ENCODE measurements at regions not wholly inside any gene's neighbourhood (a gene's known extent, or its start where the extent isn't known, plus 50 kb on each side); places are given as distances from the start of the nearest gene placed in this dataset.
A peak's percentile ranks its signal among the peaks of the same experiment; 100 is the strongest.
"Not testable (repeated sequence)": the region's sequence is repeated elsewhere in the genome, so short reads cannot be mapped to it uniquely, and the experiment has no call there.

DNA sequence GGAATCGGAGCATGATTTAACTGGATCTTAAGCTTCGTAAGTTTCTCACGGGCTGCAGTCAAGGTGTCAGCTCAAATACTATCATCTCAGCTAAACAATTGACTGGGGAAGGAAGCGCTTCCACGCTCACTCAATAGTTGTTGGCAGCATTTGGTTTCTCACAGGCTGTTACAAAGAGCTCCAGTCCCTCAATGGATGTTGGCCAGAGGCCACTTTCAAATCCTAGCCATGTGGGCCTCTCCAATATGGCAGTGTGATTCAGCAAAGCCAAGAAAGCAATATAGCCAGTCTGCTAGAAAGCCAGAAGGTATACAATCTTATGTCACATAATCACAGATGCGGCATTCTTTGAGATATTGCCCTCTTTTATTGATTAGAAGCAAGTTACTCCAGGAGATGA is 98.3 kb upstream of the PHACTR1 start:
- DNase-seq (ENCODE audit: low read depth) = no peak

DNA sequence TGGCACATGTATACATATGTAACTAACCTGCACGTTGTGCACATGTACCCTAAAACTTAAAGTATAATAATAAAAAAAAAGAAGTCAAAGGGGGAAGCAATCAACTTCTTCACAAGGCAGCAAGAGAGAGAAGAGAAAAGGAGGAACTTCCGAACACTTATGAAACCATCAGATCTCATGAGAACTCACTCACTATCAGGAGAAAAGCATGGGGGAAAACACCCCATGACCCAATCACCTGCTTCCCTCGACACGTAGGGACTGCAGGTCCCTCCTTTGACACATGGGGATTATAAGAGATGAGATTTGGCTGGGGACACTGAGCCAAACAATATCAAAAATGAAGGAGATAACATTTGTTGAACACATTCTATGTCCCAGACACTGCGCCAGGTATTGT is 94.8 kb upstream of the PHACTR1 start:
- DNase-seq (ENCODE audit: low read depth) = no peak

DNA sequence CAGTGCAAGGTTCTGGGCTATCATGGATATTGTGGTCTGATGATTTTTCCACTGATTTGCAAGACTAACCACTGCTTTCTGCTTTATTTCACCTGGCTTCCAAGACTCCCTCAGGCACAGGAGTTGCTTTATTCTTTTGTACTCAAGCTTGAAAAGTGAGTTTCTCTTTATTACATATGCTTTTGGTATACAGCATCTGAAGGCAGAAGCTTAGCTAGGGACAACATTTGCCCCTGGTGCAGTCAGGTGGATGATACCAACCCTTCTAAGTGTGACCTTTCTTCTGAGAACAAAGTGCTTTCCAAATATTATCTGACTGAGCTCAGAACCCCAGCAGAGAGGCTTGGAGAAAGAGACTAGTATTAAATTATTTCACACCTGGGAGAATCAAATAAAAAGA is 94.0 kb upstream of the PHACTR1 start:
- no peak for DNase-seq (ENCODE audit: low read depth)

DNA sequence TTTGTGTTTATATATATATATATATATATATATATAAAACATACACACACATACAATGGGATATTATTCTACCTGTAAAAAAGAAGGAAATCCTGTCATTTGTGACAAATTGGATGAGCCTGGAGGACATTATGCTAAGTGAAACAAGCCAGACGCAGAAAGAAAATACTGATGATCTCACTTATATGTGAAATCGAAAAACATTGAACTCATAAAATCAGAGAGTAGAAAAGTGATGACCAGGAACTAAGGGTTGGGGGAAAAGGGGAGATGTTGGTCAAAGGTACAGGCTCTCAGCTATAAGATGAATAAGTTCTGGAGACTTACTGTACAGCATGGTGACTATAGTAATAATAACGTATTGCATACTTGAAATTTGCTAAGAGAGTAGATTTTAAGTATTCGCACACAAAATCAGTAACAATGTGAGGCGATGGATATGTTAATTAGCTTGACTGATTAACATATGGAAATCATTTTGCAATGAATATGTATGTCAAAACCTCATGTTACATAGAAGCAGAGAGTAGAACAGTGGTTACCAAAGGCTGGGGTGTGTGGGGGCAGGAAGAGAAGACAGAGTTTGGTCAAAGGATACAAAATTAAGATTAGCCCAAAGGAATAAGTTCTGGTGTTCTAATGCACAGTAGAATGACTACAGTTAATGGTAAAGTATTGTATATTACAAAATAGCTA is 92.3 kb upstream of the PHACTR1 start:
- DNase-seq (ENCODE audit: low read depth) = no peak

DNA sequence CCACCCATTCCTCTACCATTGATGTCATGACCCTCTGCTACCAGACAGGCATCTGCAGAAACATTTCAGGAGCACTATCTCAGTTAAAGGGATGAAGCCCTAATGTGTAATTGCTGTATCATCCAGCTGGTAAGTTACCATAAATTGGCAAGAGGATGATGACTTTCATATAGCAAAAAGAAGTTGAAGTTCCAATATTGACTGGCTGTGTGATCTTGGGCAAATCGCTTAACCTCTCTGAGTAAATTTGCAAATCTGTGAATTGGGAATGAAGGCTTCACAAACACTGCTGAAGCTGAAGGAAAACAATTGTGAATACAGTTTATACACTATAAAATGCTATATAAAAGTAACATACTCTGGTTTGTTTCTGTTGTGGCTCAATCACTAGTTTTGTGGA is 89.5 kb upstream of the PHACTR1 start:
- no peak for DNase-seq (ENCODE audit: low read depth)

DNA sequence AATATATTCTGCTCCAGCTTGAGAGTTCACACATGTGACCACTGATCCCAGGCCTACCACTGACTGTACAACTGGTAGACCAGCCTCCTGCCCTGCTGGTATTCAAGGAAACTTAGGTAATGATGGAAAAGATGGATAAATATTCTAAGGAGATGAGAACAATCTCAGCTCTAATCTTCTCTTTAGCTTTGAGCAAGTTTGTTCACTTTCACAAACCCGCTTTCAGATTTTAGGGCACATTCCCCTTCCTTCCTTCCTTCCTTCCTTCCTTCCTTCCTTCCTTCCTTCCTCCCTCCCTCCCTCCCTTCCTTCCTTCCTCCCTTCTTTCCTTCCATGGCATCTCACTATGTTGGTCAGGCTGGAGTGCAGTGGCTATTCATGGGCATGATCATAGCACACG is 88.2 kb upstream of the PHACTR1 start:
- DNase-seq (ENCODE audit: low read depth) = no peak

DNA sequence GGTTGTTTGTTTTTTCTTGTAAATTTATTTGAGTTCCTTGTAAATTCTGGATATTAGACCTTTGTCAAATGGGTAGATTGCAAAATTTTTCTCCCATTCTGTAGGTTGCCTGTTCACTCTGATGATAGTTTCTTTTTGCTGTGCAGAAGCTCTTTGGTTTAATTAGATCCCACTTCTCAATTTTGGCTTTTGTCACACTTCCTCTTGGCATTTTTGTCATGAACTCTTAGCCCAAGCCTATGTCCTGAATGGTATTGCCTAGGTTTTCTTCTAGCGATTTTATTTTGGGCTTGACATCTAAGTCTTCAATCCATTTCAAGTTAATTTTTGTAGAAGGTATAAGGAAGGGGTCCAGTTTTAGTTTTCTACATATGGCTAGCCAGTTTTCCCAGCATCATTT is 82.8 kb upstream of the PHACTR1 start:
- not testable (repeated sequence) for DNase-seq (ENCODE audit: low read depth)

DNA sequence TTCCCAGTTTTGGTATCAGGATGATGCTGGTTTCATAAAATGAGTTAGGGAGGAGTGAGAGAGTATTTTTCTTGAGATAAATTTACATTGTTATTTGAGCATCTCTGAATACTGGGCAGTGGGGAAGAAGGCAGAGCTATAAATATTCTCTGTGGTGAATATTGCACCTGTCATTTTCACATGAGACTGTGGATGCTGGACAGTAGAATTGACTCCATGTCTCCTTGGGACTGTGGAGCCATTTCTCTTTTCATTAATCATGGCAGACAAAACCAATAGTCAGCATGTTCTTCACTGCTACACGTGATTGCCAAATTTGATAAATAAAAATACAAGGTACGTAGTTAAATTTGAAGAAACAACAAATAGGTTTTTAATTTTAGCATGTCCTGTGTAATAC is 81.2 kb upstream of the PHACTR1 start:
- DNase-seq (ENCODE audit: low read depth) = no peak

DNA sequence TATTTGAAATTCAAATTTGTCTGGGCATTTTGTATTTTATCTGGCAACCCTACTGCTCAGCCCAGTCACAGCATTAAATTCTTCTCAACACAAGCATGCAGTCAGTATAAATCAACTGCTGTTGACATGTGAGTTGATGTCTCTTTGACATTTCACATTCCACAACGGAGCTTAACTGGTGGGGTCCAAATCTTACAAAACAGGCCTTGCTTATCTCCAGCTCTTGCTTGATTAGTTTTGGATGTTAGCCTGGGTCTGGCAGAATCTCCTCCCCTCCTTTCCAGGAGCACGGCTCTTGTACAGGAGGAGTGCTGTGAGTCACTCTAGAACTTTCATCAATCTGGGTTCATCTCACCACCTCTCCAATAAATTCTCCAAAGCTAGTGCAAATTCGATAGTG is 80.8 kb upstream of the PHACTR1 start:
- no peak for DNase-seq (ENCODE audit: low read depth)

DNA sequence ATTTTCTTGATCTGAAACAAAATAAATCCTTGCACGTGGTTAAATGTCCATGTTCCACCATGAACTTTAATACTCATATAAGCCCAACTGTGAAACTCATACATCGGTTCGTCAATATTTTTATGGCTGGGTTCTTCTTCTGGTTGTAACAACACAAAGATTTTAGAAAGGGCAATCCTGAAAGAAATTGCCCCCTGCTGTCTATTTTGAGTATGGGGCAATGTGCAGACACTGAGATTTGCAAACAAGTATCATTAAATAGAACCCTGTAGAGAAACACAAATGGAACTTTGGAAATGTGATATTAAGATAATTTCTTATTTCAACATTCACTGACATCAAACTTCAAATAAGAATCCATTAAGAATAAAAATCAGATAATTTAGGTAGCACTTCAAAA is 80.2 kb upstream of the PHACTR1 start:
- no peak for DNase-seq (ENCODE audit: low read depth)

DNA sequence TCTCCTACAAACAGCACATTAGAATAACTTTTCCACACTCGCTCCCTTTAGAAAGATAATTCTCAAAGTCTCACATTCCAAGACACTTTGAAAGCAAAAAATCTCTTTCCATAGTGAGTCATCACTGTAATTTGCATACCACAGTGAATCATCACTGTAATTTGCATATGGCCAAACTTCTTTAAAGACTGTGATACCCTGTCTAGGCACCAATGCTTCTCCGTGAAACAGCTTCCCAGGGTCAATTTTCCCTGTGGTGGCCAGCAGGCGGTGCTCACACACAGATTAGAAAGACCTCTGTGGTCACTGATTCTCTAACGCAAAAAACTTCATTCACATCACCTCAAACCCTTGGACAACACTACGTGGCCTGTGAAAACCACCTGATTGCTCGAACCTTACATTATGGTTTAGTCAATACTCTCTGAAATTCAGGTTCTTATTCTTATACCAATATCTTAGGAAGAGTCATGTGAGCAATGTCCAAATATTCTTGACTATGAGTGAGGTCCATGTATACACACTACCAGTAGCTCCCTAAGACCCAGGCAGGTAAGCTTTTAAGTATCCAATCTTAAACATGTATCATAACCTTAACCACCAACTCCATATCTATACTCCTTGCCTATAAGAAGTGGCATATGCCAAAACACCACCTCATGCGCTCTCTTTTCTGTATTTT is 78.5 kb upstream of the PHACTR1 start:
- peak; percentile 64 for DNase-seq (ENCODE audit: low read depth)

DNA sequence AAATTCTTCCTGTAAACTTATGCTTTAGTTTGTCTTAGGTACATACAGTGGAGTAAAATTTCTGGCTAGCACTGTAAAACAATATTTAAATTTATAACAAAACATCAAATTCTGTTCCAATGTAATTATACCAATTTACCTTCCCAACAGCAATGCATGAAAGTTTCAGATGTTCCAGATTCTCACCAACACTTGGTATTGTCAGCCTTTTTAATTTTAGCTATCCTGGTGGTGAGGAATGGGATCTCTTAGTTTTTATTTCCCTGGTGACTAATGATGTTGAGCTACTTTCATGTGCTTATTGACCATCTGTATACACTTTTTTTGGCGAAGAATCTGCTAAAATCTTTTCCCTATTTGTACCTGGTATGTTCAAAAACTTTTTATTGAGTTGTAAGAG is 76.1 kb upstream of the PHACTR1 start:
- DNase-seq (ENCODE audit: low read depth) = no peak

DNA sequence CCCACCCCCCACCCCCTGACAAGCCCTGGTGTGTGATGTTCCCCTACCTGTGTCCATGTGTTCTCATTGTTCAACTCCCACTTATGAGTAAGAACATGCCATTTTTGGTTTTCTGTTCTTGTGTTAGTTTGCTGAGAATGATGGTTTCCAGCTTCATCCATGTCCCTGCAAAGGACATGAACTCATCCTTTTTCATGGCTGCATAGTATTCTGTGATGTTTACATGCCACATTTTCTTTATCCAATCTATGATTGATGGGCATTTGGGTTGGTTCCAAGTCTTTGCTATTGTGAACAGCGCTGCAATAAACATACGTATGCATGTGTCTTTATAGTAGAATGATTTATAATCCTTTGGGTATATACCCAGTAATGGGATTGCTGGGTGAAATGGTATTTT is 74.8 kb upstream of the PHACTR1 start:
- not testable (repeated sequence) for DNase-seq (ENCODE audit: low read depth)

DNA sequence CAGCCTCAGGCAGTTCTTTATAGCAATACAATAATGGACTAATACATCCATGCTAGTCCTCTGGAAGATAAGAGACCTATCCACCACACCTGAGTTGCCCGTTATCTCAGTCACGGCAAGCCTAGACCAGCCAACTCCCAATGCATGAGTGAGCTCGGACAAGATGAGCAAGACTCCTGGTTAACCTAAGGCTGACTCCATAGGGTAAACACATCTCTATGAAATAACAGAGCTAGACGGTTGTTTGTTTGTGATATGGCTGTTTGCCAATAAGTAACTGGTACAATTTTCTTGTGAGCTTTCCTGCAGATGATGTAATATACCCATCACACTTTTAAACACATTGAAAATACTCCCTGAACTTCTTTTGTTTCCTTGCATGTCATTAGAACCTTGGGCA is 70.6 kb upstream of the PHACTR1 start:
- no peak for DNase-seq (ENCODE audit: low read depth)

DNA sequence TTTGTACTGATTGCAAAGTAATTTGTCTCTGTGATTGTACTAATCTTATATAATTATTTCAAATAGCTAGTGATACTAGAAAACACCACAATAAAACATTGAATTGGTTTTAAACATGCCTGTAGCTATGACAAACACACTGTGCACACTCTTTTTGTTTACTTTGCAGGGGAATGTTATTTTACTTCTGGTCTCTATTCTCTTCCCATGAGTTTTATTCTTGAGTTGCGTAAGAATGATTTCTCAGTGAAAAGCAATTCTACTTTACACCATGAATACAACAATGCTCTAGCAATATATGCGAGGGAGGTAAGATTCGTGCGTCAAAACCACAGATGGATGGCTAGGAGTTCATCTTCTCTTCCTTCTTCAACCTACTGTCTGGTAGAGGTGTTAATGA is 68.4 kb upstream of the PHACTR1 start:
- DNase-seq (ENCODE audit: low read depth) = no peak

DNA sequence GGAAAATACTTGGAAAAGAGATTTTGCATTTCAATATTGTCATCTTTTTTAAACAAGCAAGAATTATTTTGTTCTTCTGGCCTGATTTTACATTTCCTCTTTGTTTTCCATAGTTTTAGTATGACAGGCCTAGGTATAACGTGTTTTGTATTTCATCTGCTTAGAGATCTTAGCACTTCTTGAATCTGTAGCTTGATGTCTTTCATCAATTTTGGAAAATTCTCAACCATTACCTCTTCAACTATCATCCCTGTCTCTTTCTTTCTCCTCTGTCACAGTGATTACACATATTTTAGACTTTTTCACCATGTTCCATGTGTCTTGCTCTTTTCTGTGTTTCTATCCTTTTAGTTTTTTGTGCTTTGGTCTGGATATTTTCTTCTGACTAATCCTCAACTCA is 67.2 kb upstream of the PHACTR1 start:
- no peak for DNase-seq (ENCODE audit: low read depth)

DNA sequence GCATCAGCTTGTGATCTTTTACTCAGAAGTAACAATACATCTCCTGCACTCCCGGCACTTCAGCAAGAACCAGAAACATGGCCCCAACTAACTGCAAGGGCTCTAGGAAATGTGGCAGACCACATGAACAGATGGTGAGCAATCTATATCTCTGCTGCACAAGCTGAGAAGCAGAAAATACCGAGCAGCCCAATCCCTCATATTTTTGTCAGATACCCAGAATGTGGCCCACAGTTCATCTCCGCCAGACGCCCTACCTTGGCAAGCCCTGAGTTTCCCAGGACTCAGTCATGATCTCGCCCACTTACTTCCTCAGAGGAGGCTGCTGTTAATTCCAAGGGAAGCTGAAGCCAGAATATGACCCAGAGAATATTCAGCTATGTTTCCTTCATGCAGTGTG is 63.1 kb upstream of the PHACTR1 start:
- DNase-seq (ENCODE audit: low read depth) = no peak

DNA sequence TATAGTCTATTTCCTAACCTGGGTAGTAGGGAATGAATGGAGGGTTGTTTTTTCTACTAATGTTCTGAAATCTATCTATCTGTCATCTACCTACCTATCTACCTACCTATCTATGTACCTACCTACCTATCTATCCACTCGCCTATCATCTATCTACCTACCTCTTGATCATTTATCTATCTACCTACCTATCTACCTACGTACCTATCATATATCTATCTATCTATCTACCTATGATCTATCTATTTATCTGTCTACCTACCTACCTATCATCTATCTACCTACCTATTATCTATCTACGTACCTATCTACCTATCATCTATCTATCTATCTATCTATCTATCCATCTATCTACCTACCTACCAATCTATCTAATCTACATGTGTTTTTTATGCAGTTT is 62.5 kb upstream of the PHACTR1 start:
- no peak for DNase-seq (ENCODE audit: low read depth)

DNA sequence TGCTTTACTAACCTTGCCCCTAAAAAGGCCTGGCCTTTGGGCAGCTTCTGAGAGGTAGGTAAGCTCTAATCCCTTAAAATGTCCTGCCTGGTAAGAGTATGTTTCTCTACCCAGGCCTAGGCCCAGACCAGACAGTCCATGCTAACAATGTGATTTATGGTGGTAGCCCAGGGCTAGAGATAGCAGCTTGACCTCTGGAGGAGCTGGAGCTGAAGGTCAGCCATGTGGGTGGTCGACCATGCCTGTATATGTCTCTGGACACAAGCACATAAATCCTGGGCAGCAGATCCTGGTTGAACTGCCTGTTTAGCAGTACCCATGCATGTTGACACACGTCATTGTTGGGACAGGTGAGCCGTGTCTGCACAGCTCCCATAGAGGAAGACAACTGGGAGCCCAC is 62.1 kb upstream of the PHACTR1 start:
- no peak for DNase-seq (ENCODE audit: low read depth)

DNA sequence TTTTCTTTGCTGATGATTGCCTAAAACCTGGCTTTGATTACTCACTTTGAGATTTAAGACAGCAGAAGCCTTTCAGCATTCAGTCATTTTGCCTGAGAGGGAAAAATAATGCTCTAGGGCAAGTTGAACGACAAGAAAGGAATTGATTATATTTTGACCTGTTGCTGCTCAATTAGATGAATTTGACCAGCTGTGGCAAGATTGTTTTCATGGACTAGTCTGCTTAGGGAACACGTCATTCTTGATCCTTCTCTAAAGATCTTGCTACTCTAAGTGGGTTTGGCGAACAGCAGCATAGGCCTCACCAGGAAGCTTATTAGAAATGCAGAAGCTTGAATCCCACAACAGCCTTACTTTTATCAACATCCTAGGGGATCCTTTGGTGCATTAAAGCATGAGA is 59.7 kb upstream of the PHACTR1 start:
- DNase-seq (ENCODE audit: low read depth) = no peak

DNA sequence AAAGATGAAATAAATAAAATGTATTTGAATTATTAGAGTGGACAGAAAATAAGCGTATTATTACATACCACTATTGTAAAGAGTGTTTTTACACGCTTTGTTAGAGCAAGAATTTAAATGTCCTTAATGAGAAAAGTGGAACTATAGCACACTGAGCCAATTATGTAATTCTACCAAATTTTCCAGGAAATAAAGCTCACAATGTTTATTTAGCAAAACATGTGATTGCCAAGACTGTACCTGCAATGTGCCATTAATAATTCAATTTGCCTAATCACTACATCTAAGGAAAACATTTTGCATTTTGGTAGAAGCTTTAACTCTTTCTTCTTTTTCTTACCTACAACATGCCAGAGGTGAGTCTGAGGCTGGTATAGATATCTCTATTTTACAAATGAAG is 58.7 kb upstream of the PHACTR1 start:
- DNase-seq (ENCODE audit: low read depth) = no peak

DNA sequence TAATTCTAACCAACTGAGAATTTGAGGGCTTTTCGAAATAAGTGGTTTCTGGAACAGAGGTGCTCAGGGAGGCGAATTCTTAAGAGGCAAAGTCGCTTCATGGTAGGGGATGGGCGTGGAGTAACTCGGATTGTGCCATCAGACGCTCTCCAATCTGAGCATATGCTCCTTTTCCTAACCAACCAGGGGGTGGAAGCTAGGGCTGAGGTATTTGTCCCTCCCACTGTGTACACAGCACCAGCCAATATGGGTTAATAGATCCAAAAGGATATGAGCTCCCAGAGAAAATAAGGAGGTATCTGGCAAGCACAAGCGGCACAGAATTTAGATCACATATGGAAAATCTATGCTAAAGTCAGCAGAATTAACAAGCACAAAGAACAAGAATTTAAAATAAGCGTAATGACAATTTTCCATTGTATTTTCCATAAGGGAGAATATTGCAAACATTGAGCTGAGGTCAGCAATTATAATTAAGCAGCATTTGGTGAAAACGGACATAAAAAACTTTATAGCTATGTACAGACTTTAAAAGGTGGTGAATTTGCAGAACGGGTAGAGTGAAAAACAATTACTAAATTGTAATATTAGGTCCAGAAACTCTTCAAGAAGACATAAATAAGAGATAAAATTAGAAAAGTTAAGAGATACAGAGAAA is 55.0 kb upstream of the PHACTR1 start:
- no peak for DNase-seq (ENCODE audit: low read depth)

All from HS-27A (cell line).